Epithelial cell of esophagus (primary cell): ENCODE measurements at regions not wholly inside any gene's neighbourhood (a gene's known extent, or its start where the extent isn't known, plus 50 kb on each side); places are given as distances from the start of the nearest gene placed in this dataset.
A peak's percentile ranks its signal among the peaks of the same experiment; 100 is the strongest.

Experiments used
- DNase-seq: peaks from one replicate; pipeline ENCODE4 v3.0.0; 2010; ENCODE audit warnings: low read depth
- H3K4me3 ChIP-seq: 2 replicates; pipeline ENCODE4 v1.5.1; 2011; ENCODE audit warnings: mild to moderate bottlenecking, low read length, control low read depth
- CTCF ChIP-seq: IDR thresholded peaks from 2 replicates; pipeline ENCODE4 v1.5.1; 2011; ENCODE audit warnings: low read depth, mild to moderate bottlenecking, low read length, control low read depth, inconsistent platforms; ENCODE audit not compliant: insufficient read depth; ENCODE audit errors: missing control alignments

DNA sequence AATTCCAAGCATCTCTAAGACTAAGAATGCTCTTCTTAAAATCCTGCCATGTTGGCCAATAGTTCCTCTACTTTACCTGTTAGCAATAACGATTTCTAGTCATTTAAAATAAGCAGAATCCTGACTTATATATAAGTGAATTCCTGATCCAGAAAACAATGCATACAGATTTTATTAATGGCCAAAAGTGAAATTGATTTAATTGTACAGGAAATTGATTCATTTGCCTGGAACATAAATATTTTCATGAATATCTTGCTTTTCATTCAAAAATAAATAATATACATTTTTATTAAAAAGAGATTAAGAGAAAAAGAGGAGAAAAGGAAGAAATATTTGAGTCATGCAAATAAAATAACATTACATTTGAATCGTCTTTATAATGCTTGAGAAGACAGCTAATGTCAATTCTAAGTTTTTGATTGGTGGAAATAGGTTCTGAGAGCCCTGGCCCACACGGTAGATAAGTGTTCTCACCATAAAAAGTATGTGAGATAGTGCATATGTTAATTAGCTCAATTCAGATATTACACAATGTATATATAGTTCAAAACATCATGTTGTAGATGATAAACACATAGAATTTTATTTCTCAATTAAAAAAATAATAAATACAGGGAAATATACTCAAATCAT lies 323.2 kb upstream of the MIR17HG start:
- no peak overlapping the region for H3K4me3 ChIP-seq
- TF ChIP-seq CTCF: no peak
- no peak for DNase-seq

DNA sequence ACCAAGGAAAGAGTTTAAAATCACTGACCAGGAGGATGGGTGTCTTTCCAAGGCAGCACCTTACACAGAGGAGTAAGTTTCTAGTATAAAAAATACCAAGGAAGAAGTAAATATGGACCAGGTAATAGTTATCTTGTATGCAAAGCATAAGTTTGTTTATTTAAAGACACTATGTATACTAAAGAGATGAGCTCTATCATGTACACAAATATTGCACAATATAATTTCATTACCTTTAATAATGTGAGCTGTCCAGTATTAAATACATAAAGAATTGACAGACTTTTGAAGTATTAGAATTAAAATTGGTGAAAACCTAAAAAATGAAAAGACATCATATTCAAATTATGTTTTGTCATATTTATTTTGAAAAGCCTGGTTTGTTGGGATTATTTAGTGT lies 322.0 kb upstream of the MIR17HG start:
- H3K4me3 ChIP-seq: no peak overlapping the region
- DNase-seq: no peak
- TF ChIP-seq CTCF: no peak

GRCh38 chr13:91031508-91031907 lies 316.0 kb upstream of the MIR17HG start:
- H3K4me3 ChIP-seq: no peak overlapping the region
- TF ChIP-seq CTCF: no peak
- no peak for DNase-seq

GRCh38 chr13:91032104-91032503 lies 315.4 kb upstream of the MIR17HG start:
- no peak for TF ChIP-seq CTCF

DNA sequence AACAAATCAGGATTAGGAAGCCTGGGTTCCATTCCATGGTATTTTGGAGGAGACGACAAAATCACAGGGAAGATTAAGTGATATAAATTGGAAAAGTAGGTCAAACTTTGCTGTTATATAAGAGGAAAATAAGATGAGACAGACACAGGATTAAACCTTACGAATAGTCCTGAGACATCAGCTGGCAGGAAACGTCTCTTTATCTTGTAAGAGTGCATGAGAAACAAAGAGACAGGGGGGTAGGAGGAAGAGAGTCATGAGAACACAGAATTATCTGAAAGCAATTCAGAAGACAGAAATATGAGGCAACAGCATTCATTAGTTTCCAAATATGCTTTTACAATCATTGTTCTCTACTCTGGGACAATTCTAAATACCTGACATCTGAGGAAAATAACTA lies 310.6 kb upstream of the MIR17HG start:
- H3K4me3 ChIP-seq: no peak overlapping the region
- no peak for DNase-seq
- TF ChIP-seq CTCF: no peak

More at GRCh38 chr13:91032104-91032503, 315.4 kb upstream of the MIR17HG start:
- no peak overlapping the region for H3K4me3 ChIP-seq
- no peak for DNase-seq

GRCh38 chr13:91042870-91043269 lies 304.6 kb upstream of the MIR17HG start:
- DNase-seq: no peak
- H3K4me3 ChIP-seq: no peak overlapping the region
- no peak for TF ChIP-seq CTCF

DNA sequence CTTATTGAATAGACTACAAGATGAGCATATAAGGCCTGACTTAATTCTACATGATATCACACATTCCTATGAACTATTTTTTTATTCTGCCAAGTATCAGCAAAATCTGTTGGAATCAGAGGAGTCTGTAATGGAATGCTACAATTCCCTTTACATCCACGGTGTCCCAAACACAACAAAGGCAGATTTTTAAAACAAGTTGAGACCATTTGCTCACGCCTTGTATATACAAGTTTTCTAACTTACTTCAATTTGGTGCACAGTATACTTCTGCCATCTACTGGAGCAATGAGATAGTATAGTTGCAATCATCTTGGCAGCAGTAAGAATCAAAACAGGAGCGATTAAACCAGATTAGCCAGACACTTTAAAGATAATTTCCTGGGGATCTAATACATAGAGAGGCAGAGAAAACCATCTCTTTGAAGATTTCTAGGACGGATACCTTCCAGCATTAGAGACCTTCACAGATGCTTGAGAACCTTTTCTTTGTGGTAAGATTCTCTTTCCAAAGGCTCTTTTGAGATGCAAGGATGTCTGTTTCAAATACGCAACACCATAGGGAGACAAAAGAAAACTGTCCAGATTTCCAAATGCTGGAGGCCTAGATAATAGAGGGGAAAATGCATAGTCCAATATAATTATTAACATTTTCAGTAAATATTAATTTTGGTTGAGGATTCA lies 302.0 kb upstream of the MIR17HG start:
- TF ChIP-seq CTCF: peak; percentile 56
- DNase-seq: peak; percentile 28
- H3K4me3 ChIP-seq: no peak overlapping the region
